Dendritic cell treated with granulocyte-macrophage colony-stimulating factor and Interleukin-4, amounts not matched to agents 40 ng/mL and 50 ng/mL, for 4 days (primary cell): ENCODE measurements at regions not wholly inside any gene's neighbourhood (a gene's known extent, or its start where the extent isn't known, plus 50 kb on each side); places are given as distances from the start of the nearest gene placed in this dataset.

ENCODE experiments used
- H3K27ac Mint-ChIP-seq: one replicate; pipeline ENCODE4 v1.8.0; 2022; ENCODE audit warnings: mild to moderate bottlenecking, mixed read lengths
- H3K27me3 Mint-ChIP-seq: one replicate; pipeline ENCODE4 v1.8.0; 2022; ENCODE audit warnings: mild to moderate bottlenecking, mixed read lengths
- H3K36me3 Mint-ChIP-seq: one replicate; pipeline ENCODE4 v1.8.0; 2022; ENCODE audit warnings: low read depth, mixed read lengths
- H3K4me1 Mint-ChIP-seq: one replicate; pipeline ENCODE4 v1.8.0; 2022; ENCODE audit warnings: low read depth, mixed read lengths
- H3K4me3 Mint-ChIP-seq: one replicate; pipeline ENCODE4 v1.8.0; 2022; ENCODE audit warnings: mild to moderate bottlenecking, moderate library complexity, mixed read lengths
- H3K9me3 Mint-ChIP-seq: one replicate; pipeline ENCODE4 v1.8.0; 2022; ENCODE audit warnings: mixed read lengths
- intact Hi-C: fragments of 100-400 bp; cut with micrococcal nuclease; formaldehyde crosslinking; loops from one replicate; pipeline ENCODE4 v1.15.0; 2022

- H3K4me1 Mint-ChIP-seq, result no peaks in the 10 kb centered on the region
- H3K4me3 Mint-ChIP-seq, result no peak overlapping the region
- H3K27me3 Mint-ChIP-seq, result peaks cover 5% of the 10 kb centered on the region
- H3K27ac Mint-ChIP-seq, result no peak overlapping the region
- intact Hi-C loops, result no loop called here
- H3K9me3 Mint-ChIP-seq, result no peaks in the 10 kb centered on the region
- no peaks in the 10 kb centered on the region for H3K36me3 Mint-ChIP-seq
These were observed 108.1 kb downstream of the MAP3K21 start for GRCh38 chr1:233435622-233436021.

- peaks cover 5% of the 10 kb centered on the region for H3K9me3 Mint-ChIP-seq
- no peaks in the 10 kb centered on the region for H3K4me1 Mint-ChIP-seq
- H3K4me3 Mint-ChIP-seq, result no peak overlapping the region
- H3K27ac Mint-ChIP-seq, result no peak overlapping the region
- H3K27me3 Mint-ChIP-seq, result peaks cover 5% of the 10 kb centered on the region
- no peaks in the 10 kb centered on the region for H3K36me3 Mint-ChIP-seq
- intact Hi-C loops, result loop anchor here (2.0 to 5.0 kb wide), 2 partner anchors 78 to 625 kb away; no protein-coding TSS in a partner anchor
These were observed 112.2 kb downstream of the MAP3K21 start for GRCh38 chr1:233439721-233440120.

GRCh38 chr1:233440951-233441401 is 113.5 kb downstream of the MAP3K21 start:
- Mint-ChIP-seq H3K27ac (no peak overlapping the region), H3K4me1 (no peaks in the 10 kb centered on the region), H3K9me3 (peaks cover 9% of the 10 kb centered on the region), H3K4me3 (no peak overlapping the region), H3K36me3 (no peaks in the 10 kb centered on the region), H3K27me3 (peaks cover 5% of the 10 kb centered on the region)
- intact Hi-C loops, result loop anchor here (1.0 to 5.0 kb wide), 3 partner anchors 76 to 624 kb away; no protein-coding TSS in a partner anchor

- H3K27me3 Mint-ChIP-seq, result peaks cover 3% of the 10 kb centered on the region
- H3K27ac Mint-ChIP-seq, result no peak overlapping the region
- H3K4me3 Mint-ChIP-seq, result no peak overlapping the region
- H3K4me1 Mint-ChIP-seq, result no peaks in the 10 kb centered on the region
- H3K9me3 Mint-ChIP-seq, result peaks cover 9% of the 10 kb centered on the region
- intact Hi-C loops, result loop anchor here (5.0 kb wide), 1 partner anchor 75 kb away; no protein-coding TSS in a partner anchor
- no peaks in the 10 kb centered on the region for H3K36me3 Mint-ChIP-seq
These were observed 114.7 kb downstream of the MAP3K21 start for GRCh38 chr1:233442026-233442780.

- no peaks in the 10 kb centered on the region for H3K36me3 Mint-ChIP-seq
- intact Hi-C loops, result loop anchor here (5.0 kb wide), 1 partner anchor 74 kb away; no protein-coding TSS in a partner anchor
These were observed 115.7 kb downstream of the MAP3K21 start for GRCh38 chr1:233443040-233443760.

GRCh38 chr1:233444484-233444883 is 117.0 kb downstream of the MAP3K21 start:
- peaks cover 1% of the 10 kb centered on the region for H3K27me3 Mint-ChIP-seq
- H3K27ac Mint-ChIP-seq, result no peak overlapping the region
- peaks cover 9% of the 10 kb centered on the region for H3K9me3 Mint-ChIP-seq
- no peak overlapping the region for H3K4me3 Mint-ChIP-seq
- no peaks in the 10 kb centered on the region for H3K4me1 Mint-ChIP-seq
- H3K36me3 Mint-ChIP-seq, result no peaks in the 10 kb centered on the region
- intact Hi-C loops, result loop anchor here (5.0 kb wide), 1 partner anchor 73 kb away; no protein-coding TSS in a partner anchor

More at GRCh38 chr1:233443040-233443760, 115.7 kb downstream of the MAP3K21 start:
- Mint-ChIP-seq H3K9me3 (peaks cover 9% of the 10 kb centered on the region), H3K4me1 (no peaks in the 10 kb centered on the region), H3K27ac (no peak overlapping the region), H3K27me3 (peaks cover 3% of the 10 kb centered on the region), H3K4me3 (no peak overlapping the region)

GRCh38 chr1:233445737-233446136 is 118.2 kb downstream of the MAP3K21 start:
- no peaks in the 10 kb centered on the region for H3K36me3 Mint-ChIP-seq

GRCh38 chr1:233446935-233447334 is 119.4 kb downstream of the MAP3K21 start:
- Mint-ChIP-seq H3K36me3 (no peaks in the 10 kb centered on the region), H3K4me3 (no peak overlapping the region), H3K9me3 (peaks cover 16% of the 10 kb centered on the region), H3K27me3 (peaks cover 4% of the 10 kb centered on the region), H3K4me1 (no peaks in the 10 kb centered on the region), H3K27ac (no peak overlapping the region)
- intact Hi-C loops, result no loop called here

More at GRCh38 chr1:233445737-233446136, 118.2 kb downstream of the MAP3K21 start:
- H3K4me1 Mint-ChIP-seq, result no peaks in the 10 kb centered on the region
- intact Hi-C loops, result no loop called here
- peaks cover 14% of the 10 kb centered on the region for H3K9me3 Mint-ChIP-seq
- H3K4me3 Mint-ChIP-seq, result no peak overlapping the region
- no peak overlapping the region for H3K27ac Mint-ChIP-seq
- H3K27me3 Mint-ChIP-seq, result peaks cover 3% of the 10 kb centered on the region

GRCh38 chr1:233448109-233448689 is 120.7 kb downstream of the MAP3K21 start:
- no peak overlapping the region for H3K27ac Mint-ChIP-seq
- no peak overlapping the region for H3K4me3 Mint-ChIP-seq
- no peaks in the 10 kb centered on the region for H3K4me1 Mint-ChIP-seq
- peaks cover 8% of the 10 kb centered on the region for H3K27me3 Mint-ChIP-seq
- no peaks in the 10 kb centered on the region for H3K36me3 Mint-ChIP-seq
- intact Hi-C loops, result no loop called here
- peaks cover 16% of the 10 kb centered on the region for H3K9me3 Mint-ChIP-seq

- intact Hi-C loops, result no loop called here
- Mint-ChIP-seq H3K4me3 (no peak overlapping the region), H3K9me3 (peaks cover 8% of the 10 kb centered on the region), H3K4me1 (no peaks in the 10 kb centered on the region), H3K36me3 (no peaks in the 10 kb centered on the region), H3K27me3 (peaks cover 10% of the 10 kb centered on the region), H3K27ac (no peak overlapping the region)
These were observed 125.2 kb downstream of the MAP3K21 start for GRCh38 chr1:233452724-233453123.

- peaks cover 8% of the 10 kb centered on the region for H3K9me3 Mint-ChIP-seq
- H3K27ac Mint-ChIP-seq, result no peak overlapping the region
- H3K4me3 Mint-ChIP-seq, result no peak overlapping the region
These were observed 126.1 kb downstream of the MAP3K21 start for GRCh38 chr1:233453433-233454200.

GRCh38 chr1:233459470-233459945 is 132.0 kb downstream of the MAP3K21 start:
- Mint-ChIP-seq H3K4me3 (no peak overlapping the region), H3K9me3 (no peaks in the 10 kb centered on the region), H3K27me3 (no peaks in the 10 kb centered on the region), H3K4me1 (no peaks in the 10 kb centered on the region), H3K27ac (no peak overlapping the region), H3K36me3 (no peaks in the 10 kb centered on the region)
- intact Hi-C loops, result no loop called here

More at GRCh38 chr1:233453433-233454200, 126.1 kb downstream of the MAP3K21 start:
- no peaks in the 10 kb centered on the region for H3K36me3 Mint-ChIP-seq
- intact Hi-C loops, result no loop called here
- no peaks in the 10 kb centered on the region for H3K4me1 Mint-ChIP-seq
- H3K27me3 Mint-ChIP-seq, result peaks cover 10% of the 10 kb centered on the region

- no peaks in the 10 kb centered on the region for H3K36me3 Mint-ChIP-seq
- H3K27me3 Mint-ChIP-seq, result no peaks in the 10 kb centered on the region
- no peaks in the 10 kb centered on the region for H3K4me1 Mint-ChIP-seq
- H3K4me3 Mint-ChIP-seq, result no peak overlapping the region
- intact Hi-C loops, result no loop called here
- no peaks in the 10 kb centered on the region for H3K9me3 Mint-ChIP-seq
- H3K27ac Mint-ChIP-seq, result no peak overlapping the region
These were observed 132.4 kb downstream of the MAP3K21 start for GRCh38 chr1:233459968-233460367.
